BJ (cell line): ENCODE measurements at regions not wholly inside any gene's neighbourhood (a gene's known extent, or its start where the extent isn't known, plus 50 kb on each side); places are given as distances from the start of the nearest gene placed in this dataset.

Experiments
- CTCF ChIA-PET: fragments of 350-600 bp; formaldehyde crosslinking; extraction: SDS; loops from one replicate; lab custom pipeline; 2021; ENCODE audit warnings: antibody characterized with exemption, inconsistent platforms; lab: Yijun Ruan, JAX
- POLR2A ChIA-PET: fragments of 300-600 bp; sonication (Branson Sonifier 250); formaldehyde crosslinking; extraction: SDS; loops from one replicate; lab custom pipeline; 2021; ENCODE audit warnings: antibody characterized with exemption; lab: Charles Lee
- DNase-seq: peaks from one replicate; pipeline ENCODE4 v3.0.0-alpha.2; 2011; ENCODE audit warnings: low read depth
- H3K27me3 ChIP-seq: 2 replicates; pipeline ENCODE4 v1.6.0; 2011; ENCODE audit warnings: low read length; ENCODE audit not compliant: control insufficient read depth, insufficient read depth
- H3K36me3 ChIP-seq: 2 replicates; pipeline ENCODE4 v1.5.1; 2011; ENCODE audit warnings: low read length; ENCODE audit not compliant: control insufficient read depth, insufficient read depth
- H3K4me3 ChIP-seq: 2 replicates; pipeline ENCODE4 v1.5.1; 2011; ENCODE audit warnings: low read depth, mild to moderate bottlenecking, control low read depth, low read length
- CTCF ChIP-seq: IDR thresholded peaks from 2 replicates; pipeline ENCODE4 v1.5.1; 2011; ENCODE audit warnings: low read depth, mild to moderate bottlenecking, control low read depth, inconsistent platforms, low read length, moderate library complexity; ENCODE audit not compliant: insufficient read depth

GRCh38 chr9:96052686-96053085, 177.2 kb downstream of the ERCC6L2 start:
- no peak for TF ChIP-seq CTCF

GRCh38 chr9:96051423-96051822, 175.9 kb downstream of the ERCC6L2 start:
- ChIA-PET CTCF (interaction anchor here (1.8 kb wide), 1 partner anchor 8 kb away, joined by 5 read pairs; no protein-coding TSS in a partner anchor), POLR2A (no interaction called here)
- no peaks in the 10 kb centered on the region for H3K36me3 ChIP-seq
- H3K4me3 ChIP-seq, result no peak overlapping the region
- DNase-seq, result no peak
- TF ChIP-seq CTCF, result no peak
- no peaks in the 10 kb centered on the region for H3K27me3 ChIP-seq

More at GRCh38 chr9:96052686-96053085, 177.2 kb downstream of the ERCC6L2 start:
- CTCF ChIA-PET, result interaction anchor here (1.3 kb wide), 1 partner anchor 165 kb away, joined by 3 read pairs; no protein-coding TSS in a partner anchor
- DNase-seq, result no peak
- Histone ChIP-seq H3K36me3 (no peaks in the 10 kb centered on the region), H3K27me3 (no peaks in the 10 kb centered on the region), H3K4me3 (no peak overlapping the region)
- POLR2A ChIA-PET, result no interaction called here

- POLR2A ChIA-PET, result no interaction called here
- CTCF ChIA-PET, result interaction anchor here (1.8 kb wide), 1 partner anchor 8 kb away, joined by 5 read pairs; no protein-coding TSS in a partner anchor
- H3K4me3 ChIP-seq, result no peak overlapping the region
- no peak for DNase-seq
- H3K27me3 ChIP-seq, result no peaks in the 10 kb centered on the region
- H3K36me3 ChIP-seq, result no peaks in the 10 kb centered on the region
- no peak for TF ChIP-seq CTCF
Measured at GRCh38 chr9:96050861-96051155, 175.3 kb downstream of the ERCC6L2 start.

GRCh38 chr9:96050048-96050860, 174.8 kb downstream of the ERCC6L2 start:
- CTCF ChIA-PET, result interaction anchor here (1.8 kb wide), 1 partner anchor 9 kb away, joined by 5 read pairs; no protein-coding TSS in a partner anchor
- POLR2A ChIA-PET, result no interaction called here
- no peak for TF ChIP-seq CTCF

GRCh38 chr9:96048956-96049831, 173.7 kb downstream of the ERCC6L2 start:
- no peaks in the 10 kb centered on the region for H3K27me3 ChIP-seq
- no peaks in the 10 kb centered on the region for H3K36me3 ChIP-seq
- ChIA-PET POLR2A (no interaction called here), CTCF (no interaction called here)
- no peak overlapping the region for H3K4me3 ChIP-seq
- TF ChIP-seq CTCF, result no peak
- DNase-seq, result no peak

More at GRCh38 chr9:96050048-96050860, 174.8 kb downstream of the ERCC6L2 start:
- no peak for DNase-seq
- H3K4me3 ChIP-seq, result no peak overlapping the region
- no peaks in the 10 kb centered on the region for H3K27me3 ChIP-seq
- H3K36me3 ChIP-seq, result no peaks in the 10 kb centered on the region
